A549 (cell line): ENCODE measurements at regions not wholly inside any gene's neighbourhood (a gene's known extent, or its start where the extent isn't known, plus 50 kb on each side); places are given as distances from the start of the nearest gene placed in this dataset.
A peak's percentile ranks its signal among the peaks of the same experiment; 100 is the strongest.

Experiments
- ATAC-seq, 2 experiments: fragments of 200-7000 bp in 1 of 2; fragments of >200 bp in 1 of 2; cut with Nextera tagmentation in 1 of 2; cut with Tn5 transposase in 1 of 2; 3 replicates each; pipeline versions ENCODE4 v1.8.0 to v1.9.1; 2018 to 2020; ENCODE audit warnings: mild to moderate bottlenecking in 1 of 2, moderate library complexity in 1 of 2
- CTCF ChIA-PET: fragments of 300-600 bp; sonication (Branson Sonifier 250); formaldehyde crosslinking; extraction: SDS; loops from one replicate; lab custom pipeline; 2021; ENCODE audit warnings: antibody characterized with exemption, inconsistent platforms; lab: Yijun Ruan, JAX
- POLR2A ChIA-PET: fragments of 350-600 bp; formaldehyde crosslinking; extraction: SDS; loops from one replicate; lab custom pipeline; 2021; ENCODE audit warnings: antibody characterized with exemption, inconsistent platforms; lab: Yijun Ruan, JAX
- DNase-seq, 2 experiments: peaks; one replicate each; pipeline versions ENCODE4 v3.0.0 to v3.0.0-alpha.2; 2011 to 2016; ENCODE audit warnings: low read depth in 1 of 2, low spot score in 1 of 2
- FAIRE-seq: peaks from 2 replicates; lab custom pipeline; 2011; peaks lifted over from hg19 to GRCh38; lab: Jason Lieb, UNC
- H3K27ac ChIP-seq, 2 experiments: fragments of >200 bp; sonication (Bioruptor Twin); formaldehyde crosslinking; 3 replicates each; pipeline ENCODE4 v1.5.1; 2016 to 2017
- H3K4me1 ChIP-seq: fragments of >200 bp; sonication (Bioruptor Twin); formaldehyde crosslinking; 3 replicates; pipeline ENCODE4 v1.6.1; 2016
- H3K4me2 ChIP-seq: fragments of >200 bp; sonication (Bioruptor Twin); formaldehyde crosslinking; 3 replicates; pipeline ENCODE4 v1.6.1; 2016
- H3K4me3 ChIP-seq: fragments of >200 bp; sonication (Bioruptor Twin); formaldehyde crosslinking; 3 replicates; pipeline ENCODE4 v1.5.1; 2016
- H3K9me3 ChIP-seq: fragments of >200 bp; sonication (Bioruptor Twin); formaldehyde crosslinking; 3 replicates; pipeline ENCODE4 v1.6.1; 2016
- CBX2 ChIP-seq: fragments of 200-600 bp; sonication (generic); IDR thresholded peaks from 2 replicates; pipeline ENCODE4 v1.6.1; 2016; ENCODE audit warnings: low read depth, mild to moderate bottlenecking, borderline replicate concordance
- CEBPB ChIP-seq, 2 experiments: fragments of >200 bp in 1 of 2; sonication (Bioruptor Twin) in 1 of 2; formaldehyde crosslinking in 1 of 2; IDR thresholded peaks; 2 replicates each; pipeline ENCODE4 v1.6.1; 2012 to 2016
- E2F6 ChIP-seq: IDR thresholded peaks from 2 replicates; pipeline ENCODE4 v1.6.1; 2012; ENCODE audit warnings: low read depth, borderline replicate concordance
- FOSL2 ChIP-seq, 2 experiments: fragments of 450-650 bp in 1 of 2; fragments of >200 bp in 1 of 2; sonication (Bioruptor Twin) in 1 of 2; formaldehyde crosslinking; IDR thresholded peaks; 2 replicates each; pipeline versions ENCODE4 v1.5.0 to v1.6.1; 2016 to 2020; ENCODE audit warnings: mild to moderate bottlenecking in 1 of 2, moderate library complexity in 1 of 2
- HOXB5 ChIP-seq: fragments of 250-450 bp; sonication (Bioruptor Pico); IDR thresholded peaks from 2 replicates; pipeline ENCODE4 v1.5.0; 2020; ENCODE audit warnings: mild to moderate bottlenecking, moderate library complexity
- MAFK ChIP-seq: fragments of 450-650 bp; IDR thresholded peaks from 2 replicates; pipeline ENCODE4 v1.6.1; 2014; ENCODE audit not compliant: partially characterized antibody
- NFE2L2 ChIP-seq: fragments of 150-350 bp; conservative IDR thresholded peaks from 2 replicates; pipeline ENCODE4 v1.6.1; 2014; ENCODE audit warnings: low read length
- RNF2 ChIP-seq: fragments of 200-600 bp; sonication (generic); IDR thresholded peaks from 2 replicates; pipeline ENCODE4 v1.6.1; 2016; ENCODE audit warnings: low read depth, mild to moderate bottlenecking, antibody characterized with exemption, moderate library complexity, borderline replicate concordance
- SMC3 ChIP-seq: fragments of >200 bp; sonication (Bioruptor Twin); formaldehyde crosslinking; IDR thresholded peaks from 3 replicates; pipeline ENCODE4 v1.6.1; 2018; ENCODE audit warnings: inconsistent platforms
- ZFP36 ChIP-seq: fragments of 450-650 bp; IDR thresholded peaks from 2 replicates; pipeline ENCODE4 v1.6.1; 2014; ENCODE audit warnings: borderline replicate concordance; ENCODE audit not compliant: partially characterized antibody
- WGBS: methylation state at CpG from one replicate; pipeline ENCODE4 v1.1.6; 2017; ENCODE audit errors: missing lambda C conversion rate; 5-methylcytosine and 5-hydroxymethylcytosine counted together
- TF ChIP-seq, protein P1 (sequence below): fragments of 250-450 bp; sonication (Bioruptor Pico); IDR thresholded peaks from 2 replicates; pipeline ENCODE4 v1.5.0; 2021; ENCODE audit warnings: mild to moderate bottlenecking, moderate library complexity, borderline replicate concordance
- TF ChIP-seq, protein P2 (sequence below): IDR thresholded peaks from 2 replicates; pipeline ENCODE4 v1.6.1; 2012
- TF ChIP-seq, protein P3 (sequence below): fragments of 200-600 bp; sonication (generic); IDR thresholded peaks from 2 replicates; pipeline ENCODE4 v1.6.1; 2016; ENCODE audit warnings: antibody characterized with exemption, mild to moderate bottlenecking, moderate library complexity

GRCh38 chr5:123706531-123706930 lies 194.6 kb downstream of the CSNK1G3 start (continued):
- TF ChIP-seq, protein P1, sequence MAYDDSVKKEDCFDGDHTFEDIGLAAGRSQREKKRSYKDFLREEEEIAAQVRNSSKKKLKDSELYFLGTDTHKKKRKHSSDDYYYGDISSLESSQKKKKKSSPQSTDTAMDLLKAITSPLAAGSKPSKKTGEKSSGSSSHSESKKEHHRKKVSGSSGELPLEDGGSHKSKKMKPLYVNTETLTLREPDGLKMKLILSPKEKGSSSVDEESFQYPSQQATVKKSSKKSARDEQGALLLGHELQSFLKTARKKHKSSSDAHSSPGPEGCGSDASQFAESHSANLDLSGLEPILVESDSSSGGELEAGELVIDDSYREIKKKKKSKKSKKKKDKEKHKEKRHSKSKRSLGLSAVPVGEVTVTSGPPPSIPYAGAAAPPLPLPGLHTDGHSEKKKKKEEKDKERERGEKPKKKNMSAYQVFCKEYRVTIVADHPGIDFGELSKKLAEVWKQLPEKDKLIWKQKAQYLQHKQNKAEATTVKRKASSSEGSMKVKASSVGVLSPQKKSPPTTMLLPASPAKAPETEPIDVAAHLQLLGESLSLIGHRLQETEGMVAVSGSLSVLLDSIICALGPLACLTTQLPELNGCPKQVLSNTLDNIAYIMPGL (CRISPR knock-in tag), result no peak
- TF ChIP-seq SMC3, result no peak

GRCh38 chr5:123705741-123706140 lies 193.8 kb downstream of the CSNK1G3 start:
- no peak for FAIRE-seq
- WGBS, result 25% methylated on average over 1 of the region's 1 CpG
- no peak for ATAC-seq
- H3K27ac ChIP-seq, result no peak overlapping the region
- no peak overlapping the region for H3K4me2 ChIP-seq
- ChIA-PET CTCF (no interaction called here), POLR2A (no interaction called here)
- DNase-seq, result no peak
- no peak overlapping the region for H3K4me3 ChIP-seq
- H3K4me1 ChIP-seq, result peaks cover 21% of the 10 kb centered on the region; the same call in 2 of the 3 replicates
- no peaks in the 10 kb centered on the region; the same call in 2 of the 3 replicates for H3K9me3 ChIP-seq
- TF ChIP-seq CEBPB (IDR thresholded peaks at IDR 0.05) (peak in 1 of 2 experiments; percentile 17; a peak in 1 of 4 replicates), ZFP36 (no peak)

- Histone ChIP-seq H3K4me3 (no peak overlapping the region), H3K4me2 (no peak overlapping the region), H3K27ac (peak overlapping the region; percentile 21 to 74; a peak in 4 of 6 replicates), H3K9me3 (peaks cover 2% of the 10 kb centered on the region; the same call in 1 of the 3 replicates), H3K4me1 (peaks cover 15% of the 10 kb centered on the region; the same call in 1 of the 3 replicates)
- TF ChIP-seq ZFP36, result no peak
- TF ChIP-seq, protein P2, sequence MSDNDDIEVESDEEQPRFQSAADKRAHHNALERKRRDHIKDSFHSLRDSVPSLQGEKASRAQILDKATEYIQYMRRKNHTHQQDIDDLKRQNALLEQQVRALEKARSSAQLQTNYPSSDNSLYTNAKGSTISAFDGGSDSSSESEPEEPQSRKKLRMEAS, result no peak
- TF ChIP-seq RNF2, result no peak
- TF ChIP-seq HOXB5 (CRISPR knock-in tag), result no peak
- TF ChIP-seq CEBPB (IDR thresholded peaks at IDR 0.05), result no peak
- no peak for TF ChIP-seq MAFK
- TF ChIP-seq, protein P3, sequence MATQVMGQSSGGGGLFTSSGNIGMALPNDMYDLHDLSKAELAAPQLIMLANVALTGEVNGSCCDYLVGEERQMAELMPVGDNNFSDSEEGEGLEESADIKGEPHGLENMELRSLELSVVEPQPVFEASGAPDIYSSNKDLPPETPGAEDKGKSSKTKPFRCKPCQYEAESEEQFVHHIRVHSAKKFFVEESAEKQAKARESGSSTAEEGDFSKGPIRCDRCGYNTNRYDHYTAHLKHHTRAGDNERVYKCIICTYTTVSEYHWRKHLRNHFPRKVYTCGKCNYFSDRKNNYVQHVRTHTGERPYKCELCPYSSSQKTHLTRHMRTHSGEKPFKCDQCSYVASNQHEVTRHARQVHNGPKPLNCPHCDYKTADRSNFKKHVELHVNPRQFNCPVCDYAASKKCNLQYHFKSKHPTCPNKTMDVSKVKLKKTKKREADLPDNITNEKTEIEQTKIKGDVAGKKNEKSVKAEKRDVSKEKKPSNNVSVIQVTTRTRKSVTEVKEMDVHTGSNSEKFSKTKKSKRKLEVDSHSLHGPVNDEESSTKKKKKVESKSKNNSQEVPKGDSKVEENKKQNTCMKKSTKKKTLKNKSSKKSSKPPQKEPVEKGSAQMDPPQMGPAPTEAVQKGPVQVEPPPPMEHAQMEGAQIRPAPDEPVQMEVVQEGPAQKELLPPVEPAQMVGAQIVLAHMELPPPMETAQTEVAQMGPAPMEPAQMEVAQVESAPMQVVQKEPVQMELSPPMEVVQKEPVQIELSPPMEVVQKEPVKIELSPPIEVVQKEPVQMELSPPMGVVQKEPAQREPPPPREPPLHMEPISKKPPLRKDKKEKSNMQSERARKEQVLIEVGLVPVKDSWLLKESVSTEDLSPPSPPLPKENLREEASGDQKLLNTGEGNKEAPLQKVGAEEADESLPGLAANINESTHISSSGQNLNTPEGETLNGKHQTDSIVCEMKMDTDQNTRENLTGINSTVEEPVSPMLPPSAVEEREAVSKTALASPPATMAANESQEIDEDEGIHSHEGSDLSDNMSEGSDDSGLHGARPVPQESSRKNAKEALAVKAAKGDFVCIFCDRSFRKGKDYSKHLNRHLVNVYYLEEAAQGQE, result no peak
- no peak for TF ChIP-seq E2F6
- TF ChIP-seq NFE2L2, result no peak
- TF ChIP-seq CBX2, result no peak
- TF ChIP-seq FOSL2 (IDR thresholded peaks at IDR 0.05), result no peak
- no peak for TF ChIP-seq FOSL2 (CRISPR knock-in tag; IDR thresholded peaks at IDR 0.05)
- FAIRE-seq, result no peak
- POLR2A ChIA-PET, result no interaction called here
- WGBS, result 90% methylated on average over 3 of the region's 3 CpGs
- CTCF ChIA-PET, result no interaction called here
- no peak for ATAC-seq
- DNase-seq, result no peak
These were observed 189.7 kb downstream of the CSNK1G3 start for GRCh38 chr5:123701511-123702200.
